ENCODE measurements at regions not wholly inside any gene's neighbourhood (a gene's known extent, or its start where the extent isn't known, plus 50 kb on each side); places are given as distances from the start of the nearest gene placed in this dataset.
A peak's percentile ranks its signal among the peaks of the same experiment; 100 is the strongest.

DNA sequence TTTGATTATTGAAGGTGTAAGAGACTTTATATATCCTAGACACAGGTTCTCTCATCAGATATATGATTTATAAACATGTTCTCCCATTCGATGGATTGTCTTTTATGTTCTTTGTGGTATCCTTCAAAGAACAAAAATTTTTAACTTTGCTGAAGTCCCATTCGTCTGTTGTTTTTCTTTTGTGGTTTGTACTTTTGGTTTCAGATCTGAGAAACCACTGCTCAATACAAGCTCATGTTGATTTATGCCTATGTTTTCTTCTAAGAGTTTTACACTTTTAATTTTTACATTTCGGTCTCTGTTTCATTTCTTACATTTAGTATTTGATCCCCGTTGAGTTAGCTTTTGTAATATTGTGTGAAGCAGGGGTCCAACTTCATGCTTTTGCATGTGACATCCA is 103.3 kb upstream of the SPRED1 start:
- Histone ChIP-seq H3K4me1 (ENCODE audit: control insufficient read depth, insufficient read depth, low read length) (no peaks in the 10 kb centered on the region), H3K9ac (ENCODE audit: low read depth, low read length) (no peak overlapping the region), H3K4me3 (ENCODE audit: low read depth, low read length) (no peak overlapping the region), H3K27ac (ENCODE audit: low read depth, low read length) (no peak overlapping the region), H3K36me3 (ENCODE audit: control insufficient read depth, insufficient read depth, low read length) (no peaks in the 10 kb centered on the region), H3K9me3 (ENCODE audit: control insufficient read depth, insufficient read depth, low read length) (peaks cover 7% of the 10 kb centered on the region; the same call in 1 of the 2 replicates), H3K27me3 (ENCODE audit: control insufficient read depth, insufficient read depth, low read length) (no peaks in the 10 kb centered on the region)

DNA sequence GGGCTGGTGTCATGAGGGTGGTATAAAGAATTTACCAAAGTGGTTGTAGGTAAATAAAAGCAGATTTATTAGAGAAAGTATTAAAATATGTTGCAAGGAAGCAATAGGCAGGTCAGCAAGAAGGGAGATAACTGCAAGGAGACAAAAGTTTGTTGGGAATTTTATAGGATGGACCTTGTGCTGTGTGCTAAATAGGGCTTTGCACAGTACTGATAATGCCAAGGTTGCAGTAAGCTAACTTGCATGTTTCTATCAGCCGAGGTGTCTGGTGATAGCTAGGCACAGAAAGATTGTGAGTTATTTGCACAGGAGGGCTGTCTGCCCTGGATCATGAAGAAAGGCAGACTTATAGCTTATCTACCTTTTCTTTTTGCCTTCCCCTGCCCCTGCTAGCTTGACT is 102.5 kb upstream of the SPRED1 start:
- H3K4me1 ChIP-seq (ENCODE audit: control insufficient read depth, insufficient read depth, low read length), result no peaks in the 10 kb centered on the region
- H3K4me3 ChIP-seq (ENCODE audit: low read depth, low read length), result no peak overlapping the region
- H3K27me3 ChIP-seq (ENCODE audit: control insufficient read depth, insufficient read depth, low read length), result no peaks in the 10 kb centered on the region
- H3K36me3 ChIP-seq (ENCODE audit: control insufficient read depth, insufficient read depth, low read length), result no peaks in the 10 kb centered on the region
- H3K9ac ChIP-seq (ENCODE audit: low read depth, low read length), result no peak overlapping the region
- peaks cover 7% of the 10 kb centered on the region; the same call in 1 of the 2 replicates for H3K9me3 ChIP-seq (ENCODE audit: control insufficient read depth, insufficient read depth, low read length)
- no peak overlapping the region for H3K27ac ChIP-seq (ENCODE audit: low read depth, low read length)

DNA sequence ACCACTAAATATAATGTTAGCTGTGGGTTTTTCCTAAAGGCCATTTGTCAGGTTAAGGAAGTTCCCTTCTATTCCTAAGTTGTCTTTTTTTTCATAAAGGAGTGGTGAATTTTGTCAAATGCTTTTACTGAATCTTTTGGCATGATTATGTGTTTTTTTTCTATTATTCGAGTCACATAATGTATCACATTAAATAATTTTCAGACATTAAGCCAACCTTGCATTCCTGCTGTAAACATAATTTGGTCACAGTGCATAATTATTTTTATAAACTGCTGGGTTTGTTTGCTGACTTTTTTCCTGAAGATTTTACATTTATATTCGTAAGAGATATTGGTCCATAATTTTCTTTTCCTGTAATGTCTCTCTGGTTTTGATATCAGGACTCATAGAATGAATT is 101.8 kb upstream of the SPRED1 start:
- Histone ChIP-seq H3K9me3 (ENCODE audit: control insufficient read depth, insufficient read depth, low read length) (peaks cover 7% of the 10 kb centered on the region; the same call in 1 of the 2 replicates), H3K4me1 (ENCODE audit: control insufficient read depth, insufficient read depth, low read length) (no peaks in the 10 kb centered on the region), H3K9ac (ENCODE audit: low read depth, low read length) (no peak overlapping the region), H3K4me3 (ENCODE audit: low read depth, low read length) (no peak overlapping the region), H3K27ac (ENCODE audit: low read depth, low read length) (no peak overlapping the region), H3K27me3 (ENCODE audit: control insufficient read depth, insufficient read depth, low read length) (no peaks in the 10 kb centered on the region), H3K36me3 (ENCODE audit: control insufficient read depth, insufficient read depth, low read length) (no peaks in the 10 kb centered on the region)

DNA sequence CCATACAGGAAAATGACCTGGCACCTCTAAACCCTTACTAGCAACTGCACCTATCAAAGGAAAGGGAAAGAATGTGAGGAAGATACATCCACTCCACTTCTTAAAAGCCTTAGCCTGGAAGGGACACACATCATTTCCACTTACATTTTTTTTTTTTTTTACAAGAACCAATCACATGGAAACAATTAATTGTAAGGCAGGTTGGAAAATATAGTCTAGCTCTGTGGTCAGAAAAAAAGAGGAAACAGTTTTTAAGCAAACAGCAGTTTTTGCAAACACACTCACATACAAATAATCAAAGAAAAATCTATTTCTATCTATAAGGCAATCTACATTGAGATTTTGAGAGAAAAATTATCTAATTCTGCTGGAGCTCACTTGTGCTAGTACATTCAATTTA is 98.9 kb upstream of the SPRED1 start:
- Histone ChIP-seq H3K36me3 (ENCODE audit: control insufficient read depth, insufficient read depth, low read length) (no peaks in the 10 kb centered on the region), H3K9ac (ENCODE audit: low read depth, low read length) (no peak overlapping the region), H3K4me1 (ENCODE audit: control insufficient read depth, insufficient read depth, low read length) (no peaks in the 10 kb centered on the region), H3K9me3 (ENCODE audit: control insufficient read depth, insufficient read depth, low read length) (peaks cover 7% of the 10 kb centered on the region; the same call in 1 of the 2 replicates), H3K27me3 (ENCODE audit: control insufficient read depth, insufficient read depth, low read length) (no peaks in the 10 kb centered on the region), H3K27ac (ENCODE audit: low read depth, low read length) (no peak overlapping the region), H3K4me3 (ENCODE audit: low read depth, low read length) (no peak overlapping the region)

DNA sequence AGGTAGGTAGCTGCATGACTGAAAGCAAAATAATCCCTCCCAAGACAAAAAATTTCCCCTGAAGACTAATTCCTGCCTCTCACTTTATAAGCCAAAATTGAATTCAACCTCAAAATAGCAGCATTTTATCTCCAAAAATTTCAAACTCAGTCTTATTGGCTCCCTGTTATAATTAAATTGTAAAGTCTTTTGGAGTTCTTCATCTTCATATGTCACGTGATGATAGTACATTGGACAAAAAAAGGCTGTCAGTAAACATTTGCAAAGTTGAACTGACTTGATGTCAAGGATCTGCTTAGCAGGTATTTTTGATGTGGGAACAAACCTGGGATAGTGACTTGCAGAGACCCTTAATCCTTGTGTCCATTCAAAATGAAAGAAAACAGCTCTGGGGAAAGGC is 98.4 kb upstream of the SPRED1 start:
- Histone ChIP-seq H3K9ac (ENCODE audit: low read depth, low read length) (no peak overlapping the region), H3K27me3 (ENCODE audit: control insufficient read depth, insufficient read depth, low read length) (no peaks in the 10 kb centered on the region), H3K36me3 (ENCODE audit: control insufficient read depth, insufficient read depth, low read length) (no peaks in the 10 kb centered on the region), H3K4me1 (ENCODE audit: control insufficient read depth, insufficient read depth, low read length) (no peaks in the 10 kb centered on the region; the same call in 1 of the 2 replicates), H3K27ac (ENCODE audit: low read depth, low read length) (no peak overlapping the region), H3K4me3 (ENCODE audit: low read depth, low read length) (no peak overlapping the region), H3K9me3 (ENCODE audit: control insufficient read depth, insufficient read depth, low read length) (peaks cover 7% of the 10 kb centered on the region; the same call in 1 of the 2 replicates)

DNA sequence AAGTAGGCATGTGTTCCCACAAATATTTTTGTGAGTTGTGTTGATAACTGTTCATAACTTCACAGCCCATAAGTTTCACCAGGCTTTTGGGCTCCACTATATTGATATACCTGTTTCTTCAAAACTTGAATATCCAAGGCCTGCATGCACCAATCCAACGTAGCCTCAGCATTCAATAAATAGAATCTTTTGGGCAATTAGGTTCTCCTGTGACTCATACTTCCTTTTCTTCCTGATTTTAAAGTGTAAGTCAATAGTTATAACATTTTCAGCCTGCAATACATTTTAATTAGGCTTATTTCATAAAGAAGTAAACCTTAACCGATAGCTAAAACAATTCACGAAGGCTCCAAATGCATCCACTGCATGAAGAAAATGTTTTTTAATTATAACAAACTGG is 97.8 kb upstream of the SPRED1 start:
- Histone ChIP-seq H3K4me1 (ENCODE audit: control insufficient read depth, insufficient read depth, low read length) (no peaks in the 10 kb centered on the region; the same call in 1 of the 2 replicates), H3K27me3 (ENCODE audit: control insufficient read depth, insufficient read depth, low read length) (no peaks in the 10 kb centered on the region), H3K36me3 (ENCODE audit: control insufficient read depth, insufficient read depth, low read length) (no peaks in the 10 kb centered on the region), H3K27ac (ENCODE audit: low read depth, low read length) (no peak overlapping the region), H3K9ac (ENCODE audit: low read depth, low read length) (no peak overlapping the region), H3K9me3 (ENCODE audit: control insufficient read depth, insufficient read depth, low read length) (peaks cover 7% of the 10 kb centered on the region; the same call in 1 of the 2 replicates), H3K4me3 (ENCODE audit: low read depth, low read length) (no peak overlapping the region)

DNA sequence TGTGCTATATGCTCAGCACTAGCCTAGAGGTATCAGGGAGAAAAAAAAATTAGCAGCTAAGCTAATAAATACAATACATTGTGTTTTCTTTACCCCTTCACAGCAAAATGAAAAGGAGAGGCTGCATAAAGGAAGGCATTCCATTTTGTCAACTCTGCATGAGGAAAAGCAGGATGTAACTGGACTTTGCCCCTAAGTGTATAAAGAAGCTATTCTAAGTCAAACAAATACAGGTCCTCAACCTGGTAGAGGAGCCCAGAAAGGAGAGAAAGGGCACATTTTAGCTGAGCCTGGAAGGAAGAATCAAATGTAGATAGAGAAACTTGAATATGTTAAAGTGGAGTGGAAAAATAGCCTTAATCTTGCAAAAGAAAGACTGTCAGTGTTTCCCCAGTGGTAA is 89.0 kb upstream of the SPRED1 start:
- Histone ChIP-seq H3K27me3 (ENCODE audit: control insufficient read depth, insufficient read depth, low read length) (no peaks in the 10 kb centered on the region), H3K9ac (ENCODE audit: low read depth, low read length) (no peak overlapping the region), H3K27ac (ENCODE audit: low read depth, low read length) (peak overlapping the region; percentile 40), H3K4me3 (ENCODE audit: low read depth, low read length) (no peak overlapping the region), H3K36me3 (ENCODE audit: control insufficient read depth, insufficient read depth, low read length) (no peaks in the 10 kb centered on the region), H3K4me1 (ENCODE audit: control insufficient read depth, insufficient read depth, low read length) (peaks cover 12% of the 10 kb centered on the region), H3K9me3 (ENCODE audit: control insufficient read depth, insufficient read depth, low read length) (no peaks in the 10 kb centered on the region)

DNA sequence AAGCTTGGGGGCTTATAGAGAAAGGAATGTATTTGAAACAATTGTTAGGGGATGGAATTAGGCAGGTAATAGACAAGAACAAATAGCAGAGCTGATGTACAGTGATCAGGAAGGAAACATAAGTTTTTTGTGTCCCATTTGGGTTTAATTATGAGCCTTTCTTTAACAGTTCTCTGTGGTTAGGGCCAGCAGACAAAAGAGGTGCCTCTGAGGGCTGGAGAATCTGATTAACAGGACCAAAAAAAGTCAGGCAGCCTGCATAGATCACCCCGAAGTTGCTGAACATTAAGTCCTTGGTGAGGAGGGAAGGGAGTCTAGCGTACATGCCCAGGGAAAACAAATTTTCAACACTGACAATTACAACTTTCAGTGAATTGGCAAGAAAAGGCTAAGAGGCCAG is 88.6 kb upstream of the SPRED1 start:
- Histone ChIP-seq H3K9me3 (ENCODE audit: control insufficient read depth, insufficient read depth, low read length) (no peaks in the 10 kb centered on the region), H3K4me1 (ENCODE audit: control insufficient read depth, insufficient read depth, low read length) (peaks cover 14% of the 10 kb centered on the region), H3K36me3 (ENCODE audit: control insufficient read depth, insufficient read depth, low read length) (no peaks in the 10 kb centered on the region), H3K27ac (ENCODE audit: low read depth, low read length) (peak overlapping the region; percentile 40), H3K27me3 (ENCODE audit: control insufficient read depth, insufficient read depth, low read length) (no peaks in the 10 kb centered on the region), H3K9ac (ENCODE audit: low read depth, low read length) (no peak overlapping the region), H3K4me3 (ENCODE audit: low read depth, low read length) (no peak overlapping the region)

DNA sequence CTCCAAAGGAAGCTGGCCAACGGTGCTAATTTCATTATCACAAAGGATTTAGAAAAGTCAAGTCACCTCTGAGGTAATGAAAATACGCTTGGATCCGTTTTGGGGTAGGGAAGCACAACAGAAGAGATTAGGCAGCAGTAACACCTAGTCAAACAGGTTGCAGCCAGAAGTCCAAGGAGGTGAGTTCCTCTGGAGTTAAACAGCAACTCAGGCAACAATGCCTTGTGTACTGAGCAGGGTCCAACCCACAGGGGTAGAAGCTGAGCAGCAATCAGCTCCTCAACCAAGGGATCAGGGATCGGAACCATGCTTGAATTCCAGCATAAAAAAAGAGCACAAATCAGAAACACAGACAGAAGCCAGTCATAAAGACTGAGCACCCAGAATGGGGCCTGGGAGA is 88.1 kb upstream of the SPRED1 start:
- H3K9ac ChIP-seq (ENCODE audit: low read depth, low read length), result no peak overlapping the region
- H3K27ac ChIP-seq (ENCODE audit: low read depth, low read length), result peak overlapping the region; percentile 40

DNA sequence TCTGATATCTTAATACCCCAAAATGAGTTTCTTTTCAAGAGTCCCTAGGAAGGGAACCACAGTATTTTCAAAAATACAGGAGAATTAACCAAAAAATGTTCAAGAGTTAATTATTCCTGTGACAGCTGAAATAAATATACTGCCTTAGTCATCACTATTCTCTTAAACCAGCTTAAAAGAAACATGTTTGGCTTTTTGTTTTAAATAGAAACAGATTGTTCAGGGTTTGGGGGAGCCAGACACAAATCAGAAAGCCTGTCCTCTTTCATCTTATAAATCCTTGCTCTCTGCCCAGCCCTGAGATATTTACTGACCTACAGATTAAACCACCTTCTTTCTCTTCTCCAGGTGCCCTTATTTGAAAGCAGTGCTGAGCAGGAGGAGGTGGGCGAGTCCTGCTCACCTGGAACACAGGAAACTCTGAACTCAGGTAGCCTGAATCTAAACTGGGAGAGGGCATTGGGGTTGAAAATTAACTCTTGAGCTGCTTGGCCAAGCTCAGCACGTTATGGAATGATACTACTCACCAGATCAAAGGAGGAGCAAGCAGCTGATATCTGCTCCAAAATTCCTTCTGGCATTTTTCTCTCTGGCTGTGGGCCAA is 84.1 kb upstream of the SPRED1 start:
- Histone ChIP-seq H3K4me1 (ENCODE audit: control insufficient read depth, insufficient read depth, low read length) (peaks cover 11% of the 10 kb centered on the region), H3K27me3 (ENCODE audit: control insufficient read depth, insufficient read depth, low read length) (no peaks in the 10 kb centered on the region), H3K9me3 (ENCODE audit: control insufficient read depth, insufficient read depth, low read length) (no peaks in the 10 kb centered on the region), H3K4me3 (ENCODE audit: low read depth, low read length) (no peak overlapping the region), H3K27ac (ENCODE audit: low read depth, low read length) (no peak overlapping the region), H3K9ac (ENCODE audit: low read depth, low read length) (no peak overlapping the region), H3K36me3 (ENCODE audit: control insufficient read depth, insufficient read depth, low read length) (no peaks in the 10 kb centered on the region)

More for the DNA sequence above, 88.1 kb upstream of the SPRED1 start:
- Histone ChIP-seq H3K27me3 (ENCODE audit: control insufficient read depth, insufficient read depth, low read length) (no peaks in the 10 kb centered on the region), H3K9me3 (ENCODE audit: control insufficient read depth, insufficient read depth, low read length) (no peaks in the 10 kb centered on the region), H3K36me3 (ENCODE audit: control insufficient read depth, insufficient read depth, low read length) (no peaks in the 10 kb centered on the region), H3K4me3 (ENCODE audit: low read depth, low read length) (no peak overlapping the region), H3K4me1 (ENCODE audit: control insufficient read depth, insufficient read depth, low read length) (peaks cover 14% of the 10 kb centered on the region)

DNA sequence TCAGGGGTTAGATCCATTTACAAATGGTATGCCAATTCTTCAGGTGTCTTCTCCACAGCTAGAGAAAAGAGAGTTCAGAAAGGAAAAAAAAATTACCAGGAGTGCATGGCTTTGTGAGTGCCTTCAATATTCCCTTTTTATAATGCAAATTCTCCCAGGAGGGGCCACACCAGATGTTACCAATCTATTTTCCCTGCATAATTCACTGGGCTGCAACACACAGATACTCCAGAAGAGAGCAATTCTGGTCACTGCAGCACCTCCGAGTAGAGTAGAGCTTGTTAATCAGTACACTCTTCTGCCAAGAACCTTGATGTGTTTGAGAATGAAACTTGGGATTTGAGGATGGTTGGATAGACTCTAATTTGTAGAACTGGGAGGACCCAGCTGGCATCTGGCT is 80.7 kb upstream of the SPRED1 start:
- peaks cover 3% of the 10 kb centered on the region; the same call in 1 of the 2 replicates for H3K4me1 ChIP-seq (ENCODE audit: control insufficient read depth, insufficient read depth, low read length)
- no peak overlapping the region for H3K4me3 ChIP-seq (ENCODE audit: low read depth, low read length)
- H3K9ac ChIP-seq (ENCODE audit: low read depth, low read length), result no peak overlapping the region
- no peak overlapping the region for H3K27ac ChIP-seq (ENCODE audit: low read depth, low read length)
- no peaks in the 10 kb centered on the region for H3K9me3 ChIP-seq (ENCODE audit: control insufficient read depth, insufficient read depth, low read length)
- H3K36me3 ChIP-seq (ENCODE audit: control insufficient read depth, insufficient read depth, low read length), result no peaks in the 10 kb centered on the region
- no peaks in the 10 kb centered on the region for H3K27me3 ChIP-seq (ENCODE audit: control insufficient read depth, insufficient read depth, low read length)

Data from HUES48 (cell line).